ENCODE measurements at regions not wholly inside any gene's neighbourhood (a gene's known extent, or its start where the extent isn't known, plus 50 kb on each side); places are given as distances from the start of the nearest gene placed in this dataset.

GRCh38 chr2:180520206-180520605 lies 460.2 kb upstream of the UBE2E3 start:
- peak; percentile 2 to 12 for DNase-seq (ENCODE audit: low read depth in 1 of 2, low spot score in 1 of 2)
- Histone ChIP-seq H3K4me1 (ENCODE audit: low read depth) (peaks cover 4% of the 10 kb centered on the region), H3K9me3 (ENCODE audit: low read depth) (no peaks in the 10 kb centered on the region), H3K4me3 (no peak overlapping the region), H3K27me3 (no peaks in the 10 kb centered on the region), H3K27ac (no peak overlapping the region), H3K36me3 (no peaks in the 10 kb centered on the region)
- TF ChIP-seq, protein P1, sequence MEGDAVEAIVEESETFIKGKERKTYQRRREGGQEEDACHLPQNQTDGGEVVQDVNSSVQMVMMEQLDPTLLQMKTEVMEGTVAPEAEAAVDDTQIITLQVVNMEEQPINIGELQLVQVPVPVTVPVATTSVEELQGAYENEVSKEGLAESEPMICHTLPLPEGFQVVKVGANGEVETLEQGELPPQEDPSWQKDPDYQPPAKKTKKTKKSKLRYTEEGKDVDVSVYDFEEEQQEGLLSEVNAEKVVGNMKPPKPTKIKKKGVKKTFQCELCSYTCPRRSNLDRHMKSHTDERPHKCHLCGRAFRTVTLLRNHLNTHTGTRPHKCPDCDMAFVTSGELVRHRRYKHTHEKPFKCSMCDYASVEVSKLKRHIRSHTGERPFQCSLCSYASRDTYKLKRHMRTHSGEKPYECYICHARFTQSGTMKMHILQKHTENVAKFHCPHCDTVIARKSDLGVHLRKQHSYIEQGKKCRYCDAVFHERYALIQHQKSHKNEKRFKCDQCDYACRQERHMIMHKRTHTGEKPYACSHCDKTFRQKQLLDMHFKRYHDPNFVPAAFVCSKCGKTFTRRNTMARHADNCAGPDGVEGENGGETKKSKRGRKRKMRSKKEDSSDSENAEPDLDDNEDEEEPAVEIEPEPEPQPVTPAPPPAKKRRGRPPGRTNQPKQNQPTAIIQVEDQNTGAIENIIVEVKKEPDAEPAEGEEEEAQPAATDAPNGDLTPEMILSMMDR (IDR thresholded peaks at IDR 0.05; ENCODE audit: low read depth, low read length), result no peak

DNA sequence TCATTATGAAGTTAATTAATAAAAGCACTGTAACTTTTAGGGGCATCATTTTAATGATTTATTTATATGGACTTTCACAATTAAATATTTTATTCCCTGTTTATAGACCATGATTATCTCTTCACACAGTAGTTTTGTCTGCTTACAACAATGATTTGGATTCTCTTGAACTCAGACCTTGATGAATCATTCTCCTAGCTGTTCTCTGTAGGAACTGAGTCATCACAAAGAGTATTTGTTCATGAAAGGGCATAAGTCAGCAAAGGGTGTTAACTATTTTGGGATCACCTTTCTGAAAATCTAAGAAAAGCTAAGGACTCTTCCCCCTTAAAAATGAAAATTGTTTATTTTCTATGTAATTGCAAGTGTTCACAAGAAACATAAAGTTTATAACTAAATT lies 461.1 kb upstream of the UBE2E3 start:
- Histone ChIP-seq H3K27ac (no peak overlapping the region), H3K4me3 (no peak overlapping the region), H3K4me1 (ENCODE audit: low read depth) (peaks cover 2% of the 10 kb centered on the region), H3K36me3 (no peaks in the 10 kb centered on the region), H3K9me3 (ENCODE audit: low read depth) (no peaks in the 10 kb centered on the region), H3K27me3 (no peaks in the 10 kb centered on the region)
- TF ChIP-seq, protein P1 (IDR thresholded peaks at IDR 0.05; ENCODE audit: low read depth, low read length), result no peak
- peak in 1 of 2 donors; percentile 34 for DNase-seq (ENCODE audit: low read depth in 1 of 2, low spot score in 1 of 2)

GRCh38 chr2:180516232-180516631 lies 464.2 kb upstream of the UBE2E3 start:
- no peaks in the 10 kb centered on the region for H3K27me3 ChIP-seq
- no peaks in the 10 kb centered on the region for H3K9me3 ChIP-seq (ENCODE audit: low read depth)
- TF ChIP-seq, protein P1 (IDR thresholded peaks at IDR 0.05; ENCODE audit: low read depth, low read length), result no peak
- no peaks in the 10 kb centered on the region for H3K4me1 ChIP-seq (ENCODE audit: low read depth)
- no peak for DNase-seq (ENCODE audit: low read depth in 1 of 2, low spot score in 1 of 2)
- H3K4me3 ChIP-seq, result no peak overlapping the region
- no peaks in the 10 kb centered on the region for H3K36me3 ChIP-seq
- no peak overlapping the region for H3K27ac ChIP-seq

GRCh38 chr2:180513389-180513788 lies 467.0 kb upstream of the UBE2E3 start:
- H3K27me3 ChIP-seq, result no peaks in the 10 kb centered on the region
- no peaks in the 10 kb centered on the region for H3K4me1 ChIP-seq (ENCODE audit: low read depth)
- no peak for DNase-seq (ENCODE audit: low read depth in 1 of 2, low spot score in 1 of 2)
- TF ChIP-seq, protein P1 (IDR thresholded peaks at IDR 0.05; ENCODE audit: low read depth, low read length), result no peak
- H3K4me3 ChIP-seq, result no peak overlapping the region
- no peak overlapping the region for H3K27ac ChIP-seq
- H3K36me3 ChIP-seq, result no peaks in the 10 kb centered on the region
- H3K9me3 ChIP-seq (ENCODE audit: low read depth), result no peaks in the 10 kb centered on the region

GRCh38 chr2:180508458-180508857 lies 471.9 kb upstream of the UBE2E3 start:
- no peaks in the 10 kb centered on the region for H3K9me3 ChIP-seq (ENCODE audit: low read depth)
- H3K36me3 ChIP-seq, result no peaks in the 10 kb centered on the region
- H3K27me3 ChIP-seq, result no peaks in the 10 kb centered on the region
- no peak overlapping the region for H3K27ac ChIP-seq
- H3K4me1 ChIP-seq (ENCODE audit: low read depth), result no peaks in the 10 kb centered on the region
- no peak overlapping the region for H3K4me3 ChIP-seq
- no peak for DNase-seq (ENCODE audit: low read depth in 1 of 2, low spot score in 1 of 2)
- TF ChIP-seq, protein P1 (IDR thresholded peaks at IDR 0.05; ENCODE audit: low read depth, low read length), result no peak

DNA sequence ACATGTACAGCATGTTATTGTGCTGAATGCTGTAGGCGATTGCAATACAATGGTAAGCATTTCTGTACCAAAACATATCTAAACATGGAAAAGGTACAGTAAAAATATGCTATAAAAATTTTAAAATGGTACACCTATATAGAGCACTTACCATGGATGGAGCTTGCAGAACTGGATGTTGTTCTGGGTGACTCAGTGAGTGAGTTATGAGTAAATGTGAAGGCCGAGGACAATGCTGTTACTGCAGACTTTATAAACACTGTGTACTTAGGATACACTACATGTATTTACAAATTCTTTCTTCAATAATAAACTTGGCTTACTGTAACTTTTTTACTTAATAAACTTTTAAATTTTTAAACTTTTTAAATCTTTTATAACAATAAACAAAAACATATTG lies 473.4 kb upstream of the UBE2E3 start:
- no peak overlapping the region for H3K27ac ChIP-seq
- TF ChIP-seq, protein P1 (IDR thresholded peaks at IDR 0.05; ENCODE audit: low read depth, low read length), result no peak
- no peaks in the 10 kb centered on the region for H3K36me3 ChIP-seq
- H3K4me3 ChIP-seq, result no peak overlapping the region
- DNase-seq (ENCODE audit: low read depth in 1 of 2, low spot score in 1 of 2), result no peak
- no peaks in the 10 kb centered on the region for H3K27me3 ChIP-seq
- no peaks in the 10 kb centered on the region for H3K4me1 ChIP-seq (ENCODE audit: low read depth)
- H3K9me3 ChIP-seq (ENCODE audit: low read depth), result no peaks in the 10 kb centered on the region
